Activated naive CD4-positive, alpha-beta T cell treated with anti-CD3 and anti-CD28 coated beads, Interleukin-2, amount 50 U/mL, for 72 hours (primary cell): ENCODE measurements at regions not wholly inside any gene's neighbourhood (a gene's known extent, or its start where the extent isn't known, plus 50 kb on each side); places are given as distances from the start of the nearest gene placed in this dataset.
A peak's percentile ranks its signal among the peaks of the same experiment; 100 is the strongest.

Source experiments
- ATAC-seq, 2 donors: fragments of 150-1000 bp; cut with Tn5 transposase; 2 replicates each; pipeline ENCODE4 v1.10.0; 2021; ENCODE audit warnings: mild to moderate bottlenecking in 2 of 2, moderate library complexity in 2 of 2
- DNase-seq, 2 donors: peaks; one replicate each; pipeline ENCODE4 v3.0.0; 2021 to 2022; ENCODE audit warnings: low spot score in 2 of 2
- H3K27ac Mint-ChIP-seq, 2 donors: one replicate each; pipeline ENCODE4 v1.8.0; 2022; ENCODE audit warnings: mild to moderate bottlenecking in 2 of 2, mixed read lengths in 2 of 2
- H3K36me3 Mint-ChIP-seq, 2 donors: one replicate each; pipeline ENCODE4 v1.8.0; 2022; ENCODE audit warnings: mixed read lengths in 2 of 2
- H3K9me3 Mint-ChIP-seq, 2 donors: one replicate each; pipeline ENCODE4 v1.8.0; 2022; ENCODE audit warnings: mixed read lengths in 2 of 2

DNA sequence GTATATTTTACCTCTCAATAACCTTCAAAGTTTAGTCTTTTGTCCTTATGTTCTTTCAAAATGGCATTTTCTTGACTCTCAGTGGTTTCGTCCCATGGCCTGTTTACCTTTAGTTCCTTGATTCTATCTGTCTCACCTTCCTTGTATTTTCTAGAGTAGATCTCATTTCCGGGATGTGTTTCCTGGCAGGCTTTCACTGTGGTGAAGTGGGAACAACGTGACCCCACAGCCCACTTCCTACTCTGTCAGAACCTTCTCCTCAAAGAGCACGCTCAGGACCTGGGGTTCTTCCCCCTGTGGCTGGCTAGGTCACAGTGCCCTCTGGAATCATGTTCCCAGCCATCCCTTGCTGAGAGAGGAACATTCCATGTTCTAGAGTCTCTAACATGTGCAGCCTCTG is 129.9 kb upstream of the ZNF32 start:
- Mint-ChIP-seq H3K36me3 (no peaks in the 10 kb centered on the region), H3K27ac (peak overlapping the region in 1 of 2 donors; percentile 8), H3K9me3 (no peaks in the 10 kb centered on the region)
- ATAC-seq (no peak), DNase-seq (no peak)

DNA sequence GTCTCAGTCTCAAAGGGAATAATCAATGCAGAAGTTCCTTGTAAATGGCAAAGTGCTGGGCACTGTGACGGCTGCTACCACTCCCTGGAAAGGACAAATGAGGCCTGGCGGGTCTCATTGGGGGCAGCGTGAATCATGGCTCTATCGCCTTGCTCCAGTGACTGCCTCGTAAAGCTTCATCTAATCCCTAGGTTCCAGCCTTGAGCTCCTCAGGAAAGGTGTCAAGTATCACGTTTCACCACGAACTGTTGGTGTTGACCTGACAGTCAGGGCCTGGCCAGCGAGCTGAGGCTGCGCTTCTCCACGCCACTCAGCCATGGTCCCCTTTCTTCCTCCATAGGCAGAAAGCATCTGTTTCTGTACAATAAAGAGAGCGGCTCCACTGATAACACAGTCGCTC is 126.7 kb upstream of the ZNF32 start:
- Mint-ChIP-seq H3K27ac (no peak overlapping the region), H3K36me3 (no peaks in the 10 kb centered on the region), H3K9me3 (no peaks in the 10 kb centered on the region)
- DNase-seq (no peak), ATAC-seq (no peak)

DNA sequence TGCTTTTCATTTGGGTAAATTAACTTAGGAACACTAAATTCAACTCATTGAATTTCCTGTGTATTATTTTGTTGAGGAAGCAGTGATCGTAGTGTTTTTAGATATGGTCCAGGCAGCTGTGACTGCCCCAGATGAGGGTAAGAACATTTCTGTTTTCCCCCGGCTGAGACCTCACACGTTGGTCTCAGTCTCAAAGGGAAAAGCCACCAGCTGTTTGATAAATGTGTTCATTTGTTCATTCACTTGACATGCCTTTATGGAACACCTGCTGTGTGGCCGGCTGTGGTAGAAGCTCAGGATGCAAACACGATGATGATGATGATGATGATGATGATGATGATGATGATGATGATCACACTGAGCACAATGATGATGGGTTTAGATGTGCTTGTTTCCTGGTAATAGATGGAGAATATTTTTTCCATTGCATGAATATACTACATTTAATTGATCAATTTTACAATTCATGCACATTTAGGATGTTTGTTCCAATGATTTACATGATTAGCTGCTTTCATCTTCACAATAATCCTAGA is 125.6 kb upstream of the ZNF32 start:
- H3K9me3 Mint-ChIP-seq: no peaks in the 10 kb centered on the region
- H3K27ac Mint-ChIP-seq: no peak overlapping the region
- DNase-seq: no peak
- H3K36me3 Mint-ChIP-seq: no peaks in the 10 kb centered on the region
- ATAC-seq: no peak

DNA sequence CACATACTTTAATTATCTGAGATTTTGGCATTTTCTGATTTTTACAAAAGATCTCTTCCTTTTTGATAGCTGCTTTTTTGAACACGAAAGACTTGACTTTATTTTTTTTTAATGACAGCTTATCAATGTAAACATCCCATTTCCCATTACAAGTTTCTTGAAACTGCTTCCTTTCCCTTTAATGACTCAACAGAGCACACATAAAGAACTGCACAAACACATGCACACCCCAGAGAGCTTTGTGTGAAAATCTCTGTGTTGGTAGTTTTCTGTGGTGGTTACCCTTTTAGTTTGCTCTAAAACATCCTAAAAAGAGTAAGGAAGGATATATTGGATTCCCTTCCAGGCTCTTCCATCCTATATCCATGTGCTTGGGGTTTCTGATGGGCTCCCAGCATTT is 125.1 kb upstream of the ZNF32 start:
- no peak for ATAC-seq
- H3K27ac Mint-ChIP-seq: no peak overlapping the region
- H3K36me3 Mint-ChIP-seq: no peaks in the 10 kb centered on the region
- no peak for DNase-seq
- H3K9me3 Mint-ChIP-seq: no peaks in the 10 kb centered on the region

DNA sequence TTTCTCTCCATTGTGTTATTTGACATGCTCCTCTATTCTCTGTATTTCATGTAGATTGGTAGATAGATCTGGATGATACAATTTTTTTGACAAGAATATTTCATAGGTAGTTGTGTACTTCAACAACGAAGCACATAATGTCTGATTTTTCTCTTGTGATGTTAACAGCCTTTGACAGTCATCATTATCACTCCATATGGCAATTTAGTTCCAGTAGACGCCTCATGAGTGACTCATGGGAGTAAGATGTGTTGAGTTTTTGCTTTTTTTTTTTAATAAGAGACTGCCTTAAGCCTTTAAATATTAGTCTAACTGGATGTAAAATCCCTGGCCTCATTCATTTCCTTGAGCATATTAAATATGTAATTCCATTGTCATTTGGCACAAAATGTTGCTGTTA is 123.5 kb upstream of the ZNF32 start:
- H3K36me3 Mint-ChIP-seq: peaks cover 0 to 4% of the 10 kb centered on the region in 2 donors
- ATAC-seq: no peak
- no peak for DNase-seq
- H3K9me3 Mint-ChIP-seq: no peaks in the 10 kb centered on the region
- H3K27ac Mint-ChIP-seq: no peak overlapping the region

DNA sequence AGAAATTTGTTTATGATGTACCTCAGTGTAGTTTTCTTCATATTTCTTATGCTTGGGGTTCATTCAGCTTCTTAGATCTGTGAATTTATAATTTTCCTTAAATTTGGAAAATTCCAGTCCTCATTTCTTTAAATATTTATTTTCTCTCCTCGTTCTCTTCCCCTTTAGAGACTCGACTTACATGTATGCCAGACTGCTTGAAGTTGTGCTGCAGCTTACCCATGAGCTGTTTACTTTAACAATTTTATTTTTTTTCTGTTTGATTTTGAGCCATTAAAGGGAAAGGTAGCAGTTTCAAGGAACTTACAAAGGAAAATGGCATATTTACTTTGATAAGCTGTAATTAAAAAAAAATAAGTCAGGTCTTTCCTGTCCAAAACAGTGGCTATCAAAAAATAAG is 123.0 kb upstream of the ZNF32 start:
- ATAC-seq: no peak
- DNase-seq: no peak
- Mint-ChIP-seq H3K27ac (no peak overlapping the region), H3K36me3 (peaks cover 0 to 4% of the 10 kb centered on the region in 2 donors), H3K9me3 (peaks cover 0 to 4% of the 10 kb centered on the region in 2 donors)

DNA sequence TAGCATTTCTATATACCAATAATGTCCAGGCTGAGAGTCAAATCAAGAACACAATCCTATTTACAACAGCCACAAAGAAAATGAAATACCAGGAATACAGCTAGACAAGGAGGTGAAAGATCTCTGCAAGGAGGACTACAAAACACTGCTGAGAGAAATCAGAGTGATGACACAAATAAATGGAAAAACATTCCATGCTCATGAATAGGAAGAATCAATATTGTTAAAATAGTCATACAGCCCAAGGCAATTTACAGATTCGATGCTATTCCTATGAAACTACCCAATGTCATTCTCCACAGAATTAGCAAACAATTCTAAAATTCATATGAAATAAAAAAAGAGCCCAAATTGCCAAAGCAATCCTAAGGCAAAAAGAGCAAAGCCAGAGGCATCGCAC is 116.8 kb upstream of the ZNF32 start:
- H3K36me3 Mint-ChIP-seq: peaks cover 0 to 4% of the 10 kb centered on the region in 2 donors
- DNase-seq (no peak), ATAC-seq (no peak)
- H3K27ac Mint-ChIP-seq: no peak overlapping the region
- H3K9me3 Mint-ChIP-seq: peaks cover 0 to 4% of the 10 kb centered on the region in 2 donors

DNA sequence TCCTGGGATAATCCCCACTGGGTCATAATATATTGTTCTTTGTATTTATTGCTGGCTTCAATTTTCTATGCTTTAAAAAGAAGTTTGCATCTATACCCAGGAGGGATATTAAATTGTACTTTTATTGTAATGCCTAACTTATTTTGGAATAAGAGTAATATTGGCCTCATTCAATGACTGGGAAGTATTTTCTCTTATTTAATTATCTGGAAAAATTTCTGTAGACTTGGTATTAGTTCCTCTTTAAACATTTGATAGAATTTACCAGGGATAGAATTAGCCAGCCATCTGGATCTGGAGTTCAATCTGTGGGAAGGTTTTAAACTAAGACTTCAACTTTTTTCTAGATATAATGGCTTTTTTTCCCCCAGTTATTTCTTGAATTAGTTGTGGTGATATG is 115.2 kb upstream of the ZNF32 start:
- H3K9me3 Mint-ChIP-seq: peaks cover 0 to 4% of the 10 kb centered on the region in 2 donors
- peaks cover 0 to 4% of the 10 kb centered on the region in 2 donors for H3K36me3 Mint-ChIP-seq
- ATAC-seq (no peak), DNase-seq (no peak)
- H3K27ac Mint-ChIP-seq: no peak overlapping the region

DNA sequence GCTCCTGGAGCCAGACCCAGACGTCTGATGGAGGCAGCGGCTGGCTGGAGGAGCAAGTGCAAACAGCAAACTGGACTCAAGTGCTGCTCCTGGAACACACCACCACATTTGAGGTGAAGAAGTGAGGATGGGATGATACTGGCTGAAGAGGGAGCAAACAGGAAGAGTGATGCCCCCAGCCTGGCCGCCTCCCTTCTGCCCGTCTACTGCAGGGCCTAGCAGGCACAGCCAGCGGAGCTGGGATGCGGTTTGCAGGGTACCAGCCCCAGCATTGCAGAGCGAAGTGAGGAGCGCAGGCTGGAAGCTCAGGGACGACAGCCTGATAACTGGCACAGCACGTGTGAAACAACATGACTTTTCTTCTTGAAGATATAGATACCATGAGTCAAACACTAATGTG is 111.8 kb upstream of the ZNF32 start:
- ATAC-seq: no peak
- H3K9me3 Mint-ChIP-seq: no peaks in the 10 kb centered on the region
- DNase-seq: no peak
- H3K36me3 Mint-ChIP-seq: no peaks in the 10 kb centered on the region
- no peak overlapping the region for H3K27ac Mint-ChIP-seq

DNA sequence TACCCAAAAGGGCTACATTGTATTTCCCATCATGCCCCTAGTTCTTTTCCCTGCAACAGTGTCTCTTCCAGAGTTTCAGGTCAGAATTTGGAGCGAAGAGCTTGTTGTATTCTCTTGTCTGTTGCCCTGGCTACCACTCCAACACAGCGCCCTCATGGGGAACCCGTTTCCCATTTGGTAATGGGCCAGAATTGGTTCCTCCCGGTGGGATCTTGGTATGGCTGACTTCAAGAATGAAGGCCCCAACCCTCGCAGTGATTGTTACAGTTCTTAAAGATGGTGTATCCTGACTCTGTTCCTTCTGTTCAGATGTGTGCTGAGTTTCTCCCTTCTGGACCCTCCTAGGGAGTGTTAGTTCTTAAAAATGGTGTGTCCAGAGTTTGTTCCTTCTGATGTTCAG is 110.5 kb upstream of the ZNF32 start:
- Mint-ChIP-seq H3K36me3 (no peaks in the 10 kb centered on the region), H3K9me3 (no peaks in the 10 kb centered on the region), H3K27ac (no peak overlapping the region)
- DNase-seq (no peak), ATAC-seq (no peak)

DNA sequence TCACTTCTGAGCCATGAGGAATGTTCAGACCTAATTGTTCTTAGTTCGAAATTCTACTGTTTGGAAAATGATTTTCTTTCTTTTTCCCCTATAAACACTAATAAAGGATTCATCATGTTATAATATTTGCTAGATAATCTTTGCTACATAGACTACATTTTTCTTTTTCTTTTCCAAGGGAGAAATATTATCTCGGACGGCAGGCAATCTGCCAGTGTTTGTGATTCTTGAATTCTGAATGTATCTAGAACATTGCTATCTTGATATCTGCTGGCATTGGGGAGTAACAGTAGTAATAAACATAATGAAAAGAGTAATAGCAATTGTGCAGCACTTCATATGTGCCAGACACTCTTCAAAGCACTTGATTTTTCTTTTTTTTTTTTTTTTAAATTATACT is 107.7 kb upstream of the ZNF32 start:
- DNase-seq (no peak), ATAC-seq (no peak)
- H3K9me3 Mint-ChIP-seq: no peaks in the 10 kb centered on the region
- no peaks in the 10 kb centered on the region for H3K36me3 Mint-ChIP-seq
- H3K27ac Mint-ChIP-seq: no peak overlapping the region

DNA sequence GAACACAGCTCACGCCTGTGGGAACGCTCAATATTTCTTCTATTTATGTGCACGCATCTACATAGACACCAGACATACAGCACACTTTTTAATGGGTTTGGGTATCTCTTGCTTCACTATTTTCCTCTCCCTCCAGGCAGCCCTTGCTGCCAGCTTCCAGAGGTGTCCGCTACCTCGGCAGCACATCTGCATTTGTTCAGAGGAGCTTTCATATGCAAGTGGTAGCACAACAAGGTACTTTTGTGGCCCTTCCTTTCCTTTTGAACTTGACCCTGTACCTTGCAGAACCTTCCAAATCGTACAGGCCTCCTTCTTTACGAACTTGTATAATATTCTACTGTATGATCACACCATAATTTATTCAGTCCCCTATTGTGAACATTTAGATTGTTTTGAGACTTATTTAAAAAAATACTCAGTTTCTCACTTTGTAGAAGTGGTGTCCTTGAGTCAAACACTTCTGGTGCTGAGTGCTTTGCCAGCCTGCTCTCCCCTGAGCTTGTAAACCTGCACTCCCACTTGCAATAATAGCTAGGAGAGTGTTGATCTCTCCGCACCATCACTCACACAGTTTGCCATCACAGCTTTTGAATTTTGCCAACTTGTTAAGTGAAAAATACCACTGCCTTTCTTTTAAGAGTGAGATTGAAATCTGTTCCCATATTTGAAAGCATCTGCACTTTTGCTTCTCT is 106.0 kb upstream of the ZNF32 start:
- no peak for DNase-seq
- H3K9me3 Mint-ChIP-seq: no peaks in the 10 kb centered on the region

DNA sequence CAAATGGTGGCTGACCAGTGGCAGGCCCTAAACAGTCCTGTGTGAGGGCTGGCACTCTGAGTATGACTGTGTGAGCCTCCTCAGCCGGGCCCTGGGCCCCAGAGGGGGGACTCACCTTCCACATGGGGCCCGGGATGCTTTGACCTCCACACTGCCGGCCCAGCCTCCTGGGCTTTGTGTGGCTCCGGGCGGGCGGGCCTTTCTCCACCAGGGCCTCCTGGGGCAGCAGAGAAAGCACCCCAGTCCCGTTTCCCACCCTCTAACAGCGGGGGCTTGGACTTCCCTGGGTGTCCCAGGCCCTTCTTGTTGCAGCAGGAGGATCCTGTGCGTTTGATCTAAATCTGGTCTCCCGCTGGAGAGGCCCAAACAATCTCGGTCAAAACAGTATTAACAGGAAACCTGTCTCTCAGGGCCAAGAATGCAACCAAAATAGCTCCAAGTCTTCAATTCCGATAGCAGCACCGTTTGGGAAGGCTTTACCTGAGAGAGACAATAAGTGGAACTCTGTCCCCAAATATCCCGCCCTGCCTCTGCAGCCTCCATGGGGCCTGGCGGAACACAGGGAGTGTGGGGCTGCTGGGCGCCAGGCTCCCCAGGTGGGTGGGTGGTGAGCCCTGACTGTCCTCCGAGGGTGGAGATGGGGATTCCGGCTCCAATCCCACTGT is 104.8 kb upstream of the ZNF32 start:
- no peak overlapping the region for H3K27ac Mint-ChIP-seq
- H3K9me3 Mint-ChIP-seq: no peaks in the 10 kb centered on the region
- H3K36me3 Mint-ChIP-seq: no peaks in the 10 kb centered on the region
- ATAC-seq (no peak), DNase-seq (no peak)

More for the DNA sequence above, 106.0 kb upstream of the ZNF32 start:
- no peak for ATAC-seq
- Mint-ChIP-seq H3K27ac (no peak overlapping the region), H3K36me3 (no peaks in the 10 kb centered on the region)

DNA sequence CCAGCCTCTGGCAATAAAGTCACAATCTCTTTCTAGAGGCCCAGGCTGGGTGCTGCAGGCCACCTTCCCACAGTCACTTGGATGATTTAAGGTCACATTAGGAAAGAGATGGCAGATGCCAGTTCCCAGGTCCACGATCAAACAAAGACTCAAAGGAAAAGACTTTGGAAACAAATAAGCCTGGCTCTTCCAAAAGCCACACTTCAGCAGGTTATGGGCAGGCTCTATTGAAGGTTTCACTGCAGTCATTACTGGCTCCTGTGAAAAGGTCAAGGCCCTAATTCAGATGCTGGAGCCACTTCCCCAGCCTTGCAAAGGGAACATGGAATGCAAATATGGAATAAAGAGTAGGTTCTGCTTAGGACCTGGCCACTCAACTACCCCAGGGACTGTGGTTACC is 104.0 kb upstream of the ZNF32 start:
- DNase-seq: no peak
- Mint-ChIP-seq H3K9me3 (no peaks in the 10 kb centered on the region), H3K36me3 (no peaks in the 10 kb centered on the region), H3K27ac (no peak overlapping the region)
- no peak for ATAC-seq

DNA sequence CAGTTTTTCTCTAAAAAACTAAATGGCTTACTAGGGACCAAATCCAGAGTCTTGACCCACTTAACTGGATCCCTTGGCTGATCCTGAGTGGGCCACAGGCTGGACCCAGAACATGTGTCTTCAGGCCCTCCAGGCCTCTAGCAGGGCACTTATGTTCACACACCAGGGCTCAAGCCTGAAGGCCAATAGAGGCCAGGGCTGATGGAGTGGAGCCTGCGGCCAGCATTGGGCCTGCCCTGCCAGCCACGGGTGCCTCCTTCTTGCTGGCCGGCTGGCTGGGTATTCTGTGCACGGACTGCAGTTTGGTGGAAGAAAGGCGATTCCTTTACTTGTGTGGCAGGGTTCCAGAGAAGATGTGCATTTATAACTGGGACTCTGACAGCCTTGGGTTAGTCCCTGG is 103.0 kb upstream of the ZNF32 start:
- Mint-ChIP-seq H3K36me3 (no peaks in the 10 kb centered on the region), H3K9me3 (no peaks in the 10 kb centered on the region), H3K27ac (no peak overlapping the region)
- ATAC-seq (no peak), DNase-seq (no peak)

DNA sequence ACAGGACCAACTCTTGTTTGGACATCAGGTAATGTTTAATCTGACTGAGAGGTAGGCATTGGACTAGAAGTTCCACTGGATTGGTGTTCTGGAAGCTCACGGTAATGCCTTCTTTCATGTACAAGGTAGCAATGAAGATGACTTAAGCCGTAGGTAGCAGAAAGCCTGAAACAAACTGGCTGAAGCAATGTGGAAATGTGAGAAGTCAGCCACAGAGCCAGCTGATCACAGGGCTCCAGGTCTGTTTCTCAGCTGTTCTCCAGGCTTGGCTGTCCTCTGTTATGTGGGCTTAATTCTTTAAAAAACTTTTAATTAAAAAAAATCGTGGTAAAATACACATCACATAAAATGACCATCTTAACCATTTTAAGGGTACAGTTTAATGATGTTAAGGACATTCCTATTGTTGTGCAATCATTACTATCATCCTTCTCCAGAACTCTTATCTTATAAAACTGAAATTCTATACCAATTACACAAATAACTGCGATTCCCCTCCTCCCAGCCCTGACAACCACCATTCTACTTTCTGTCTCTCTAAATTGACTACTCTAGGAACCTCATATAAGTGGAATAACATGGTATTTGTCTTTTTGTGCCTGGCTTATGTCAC is 101.4 kb upstream of the ZNF32 start:
- Mint-ChIP-seq H3K27ac (no peak overlapping the region), H3K36me3 (no peaks in the 10 kb centered on the region), H3K9me3 (no peaks in the 10 kb centered on the region)
- ATAC-seq: no peak
- no peak for DNase-seq

DNA sequence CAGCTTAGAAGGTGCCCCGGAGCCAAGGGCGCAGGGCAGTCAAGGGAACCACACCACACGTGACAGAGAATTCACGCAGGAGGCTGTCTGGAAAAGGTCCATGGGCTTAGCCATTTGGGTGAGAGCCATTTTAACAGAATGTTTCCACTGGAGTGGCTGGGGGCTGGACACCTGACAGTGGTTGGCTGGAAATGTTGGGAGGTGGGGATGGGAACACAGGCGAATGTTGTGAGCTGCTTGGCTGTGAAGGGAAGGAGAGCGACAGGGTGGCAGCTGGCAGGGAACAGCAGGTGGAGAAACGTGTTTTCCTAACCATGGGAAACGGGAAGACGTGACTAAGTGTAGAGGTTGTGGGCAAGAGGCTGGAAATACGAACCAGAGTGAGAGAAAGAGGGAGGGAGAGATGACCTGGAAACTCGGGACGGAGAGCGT is 100.5 kb upstream of the ZNF32 start:
- Mint-ChIP-seq H3K36me3 (no peaks in the 10 kb centered on the region), H3K27ac (no peak overlapping the region), H3K9me3 (no peaks in the 10 kb centered on the region)
- ATAC-seq (no peak), DNase-seq (no peak)

DNA sequence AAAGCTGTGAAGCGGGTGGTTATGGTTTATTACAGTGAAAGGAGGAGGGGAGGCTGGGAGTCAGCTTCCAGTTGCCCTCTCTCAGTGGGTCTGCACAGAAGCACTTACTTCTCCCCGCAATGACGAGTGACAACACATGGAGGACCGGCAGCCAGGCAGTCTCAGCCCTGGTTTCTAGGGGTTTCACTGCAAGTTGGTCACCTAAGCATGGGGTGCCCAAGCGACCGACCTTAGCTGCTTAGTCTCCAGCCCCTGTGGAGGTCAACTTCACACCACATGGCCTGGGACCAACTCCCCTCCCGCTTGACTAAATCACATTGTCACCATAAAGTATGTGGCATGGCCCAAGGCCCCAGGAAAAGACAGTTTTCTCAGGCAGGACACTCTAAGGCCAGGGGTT is 99.9 kb upstream of the ZNF32 start:
- no peak overlapping the region for H3K27ac Mint-ChIP-seq
- H3K9me3 Mint-ChIP-seq: no peaks in the 10 kb centered on the region
- ATAC-seq: no peak
- no peaks in the 10 kb centered on the region for H3K36me3 Mint-ChIP-seq
- no peak for DNase-seq
